HG02870 (cell line): ENCODE measurements at regions not wholly inside any gene's neighbourhood (a gene's known extent, or its start where the extent isn't known, plus 50 kb on each side); places are given as distances from the start of the nearest gene placed in this dataset.
"Not testable (repeated sequence)": the region's sequence is repeated elsewhere in the genome, so short reads cannot be mapped to it uniquely, and the experiment has no call there.

Experiments
- ATAC-seq: cut with Tn5 transposase; IDR thresholded peaks from one replicate; pipeline ENCODE4 v1.9.1; 2021; ENCODE audit warnings: mild to moderate bottlenecking, moderate library complexity; ENCODE audit not compliant: unreplicated experiment

DNA sequence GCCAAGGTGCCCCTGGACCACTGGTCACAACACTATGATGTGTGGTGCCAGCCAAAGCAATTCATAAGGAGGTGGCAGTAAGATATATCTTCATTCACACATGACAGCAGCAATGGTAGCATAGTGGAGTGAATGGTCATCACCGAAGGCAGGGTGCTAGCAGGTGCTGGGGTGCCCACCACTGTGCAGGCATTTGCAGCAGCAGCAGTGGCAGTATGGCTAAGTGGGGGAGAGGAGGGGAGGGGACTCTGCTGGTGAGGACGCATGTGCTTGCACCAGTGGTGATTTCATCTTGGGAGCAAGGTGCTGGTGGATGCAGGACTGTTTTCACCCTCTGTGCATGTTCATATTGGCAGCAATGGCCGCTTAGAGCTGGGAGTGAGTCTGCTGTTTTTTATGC lies 419.1 kb upstream of the KLHL4 start:
- ATAC-seq = no peak

GRCh38 chrX:87105131-87105530 lies 412.5 kb upstream of the KLHL4 start:
- ATAC-seq = no peak

- ATAC-seq = no peak
These were observed 407.5 kb upstream of the KLHL4 start for GRCh38 chrX:87110142-87110541.

GRCh38 chrX:87140800-87141483 lies 376.7 kb upstream of the KLHL4 start:
- ATAC-seq = no peak

GRCh38 chrX:87160435-87161010 lies 357.1 kb upstream of the KLHL4 start:
- ATAC-seq = no peak

GRCh38 chrX:87167841-87168240 lies 349.8 kb upstream of the KLHL4 start:
- ATAC-seq = no peak

DNA sequence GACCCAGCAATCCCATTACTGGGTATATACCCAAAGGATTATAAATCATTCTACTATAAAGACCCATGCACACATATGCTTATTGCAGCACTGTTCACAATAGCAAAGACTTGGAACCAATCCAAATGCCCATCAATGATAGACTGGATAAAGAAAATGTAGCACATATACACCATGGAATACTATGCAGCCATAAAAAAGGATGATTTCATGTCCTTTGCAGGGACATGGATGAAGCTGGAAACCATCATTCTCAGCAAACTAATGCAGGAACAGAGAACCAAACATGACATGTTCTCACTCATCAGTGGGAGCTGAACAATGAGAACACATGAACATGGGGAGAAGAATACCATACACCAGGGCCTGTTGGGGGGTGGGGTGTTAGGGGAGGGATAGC lies 339.6 kb upstream of the KLHL4 start:
- not testable (repeated sequence) for ATAC-seq
